Putamen (tissue), 1 donor: ENCODE measurements at regions not wholly inside any gene's neighbourhood (a gene's known extent, or its start where the extent isn't known, plus 50 kb on each side); places are given as distances from the start of the nearest gene placed in this dataset.

ENCODE experiments used
- DNase-seq: peaks from one replicate; pipeline ENCODE4 v3.0.0-alpha.2; 2016; ENCODE audit warnings: low spot score

DNA sequence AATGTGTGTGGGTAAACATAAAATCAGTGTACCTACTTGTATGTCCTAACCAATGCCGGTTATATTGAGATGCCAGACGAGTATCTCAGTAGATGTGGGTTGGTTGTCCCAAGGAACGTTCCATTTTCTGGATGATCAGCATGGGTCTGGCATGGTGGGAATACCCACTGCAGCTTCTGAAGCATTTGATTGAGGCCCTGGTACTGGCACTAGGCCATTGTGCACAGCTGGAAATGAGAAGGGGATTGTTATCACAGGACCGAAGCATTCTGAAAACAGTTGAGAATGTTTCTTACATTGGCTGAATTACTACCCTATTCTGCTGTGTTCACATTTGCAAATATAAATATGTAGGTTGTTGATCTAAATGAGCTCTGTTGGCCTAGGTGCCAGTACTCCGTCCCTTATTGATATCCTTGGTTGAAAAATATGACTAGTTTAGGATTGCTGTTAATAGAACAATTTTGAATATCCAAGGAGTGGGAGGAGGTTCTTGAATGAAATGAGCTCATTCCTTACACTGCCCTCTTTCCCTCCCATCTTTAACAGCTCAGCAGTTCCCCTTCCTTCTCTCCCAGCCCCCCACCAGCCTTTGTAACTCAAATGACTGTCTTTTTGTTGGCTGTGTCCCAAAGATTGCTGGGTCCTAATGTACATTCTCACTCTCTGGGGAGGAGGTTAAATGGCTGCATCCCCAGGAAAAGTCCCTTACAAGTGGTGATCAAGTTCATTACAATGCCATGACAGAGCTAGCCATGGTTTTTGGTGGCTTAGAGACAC is 293.3 kb upstream of the TPM1 start:
- no peak for DNase-seq

GRCh38 chr15:62750471-62750870 is 292.1 kb upstream of the TPM1 start:
- DNase-seq: no peak

DNA sequence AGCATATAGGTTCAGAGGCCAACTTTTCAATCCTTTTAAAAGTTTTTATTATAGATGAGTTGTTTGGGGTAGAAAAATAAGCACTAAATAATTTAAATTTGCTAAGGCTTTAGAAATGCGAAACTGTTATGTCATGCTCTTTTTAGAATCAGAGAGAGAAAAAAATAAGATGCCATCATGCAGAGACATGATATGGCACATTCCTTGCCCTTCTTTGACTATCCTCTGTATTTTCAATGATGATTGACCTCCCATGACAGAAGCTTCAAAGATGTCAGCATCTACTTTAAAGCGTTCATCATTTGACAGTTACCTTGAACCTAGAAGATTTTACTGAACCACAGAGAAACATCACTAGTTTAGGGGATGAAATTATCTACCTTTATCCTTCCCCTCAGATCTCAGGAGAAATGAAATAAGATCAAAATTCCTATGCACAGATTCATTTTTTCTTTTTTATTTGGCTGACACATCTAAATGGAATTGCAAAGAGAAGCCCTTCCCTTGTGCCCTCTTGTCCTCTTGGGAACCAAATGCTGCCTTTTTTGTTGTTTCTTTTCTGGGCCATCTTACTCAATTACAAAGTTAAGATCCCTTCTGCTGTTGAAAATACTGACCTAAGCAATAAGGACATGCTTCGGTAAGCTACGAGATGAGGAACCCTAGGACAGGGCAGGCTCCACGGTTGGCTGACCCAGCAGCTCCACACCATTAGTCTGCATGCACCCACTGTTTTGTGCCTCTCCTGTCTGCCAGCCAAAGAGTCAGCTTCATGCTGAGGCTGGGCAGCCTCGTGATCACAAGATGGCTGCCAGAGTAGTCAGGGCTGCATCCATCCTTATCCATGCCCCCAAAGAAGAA is 289.7 kb upstream of the TPM1 start:
- DNase-seq: no peak

DNA sequence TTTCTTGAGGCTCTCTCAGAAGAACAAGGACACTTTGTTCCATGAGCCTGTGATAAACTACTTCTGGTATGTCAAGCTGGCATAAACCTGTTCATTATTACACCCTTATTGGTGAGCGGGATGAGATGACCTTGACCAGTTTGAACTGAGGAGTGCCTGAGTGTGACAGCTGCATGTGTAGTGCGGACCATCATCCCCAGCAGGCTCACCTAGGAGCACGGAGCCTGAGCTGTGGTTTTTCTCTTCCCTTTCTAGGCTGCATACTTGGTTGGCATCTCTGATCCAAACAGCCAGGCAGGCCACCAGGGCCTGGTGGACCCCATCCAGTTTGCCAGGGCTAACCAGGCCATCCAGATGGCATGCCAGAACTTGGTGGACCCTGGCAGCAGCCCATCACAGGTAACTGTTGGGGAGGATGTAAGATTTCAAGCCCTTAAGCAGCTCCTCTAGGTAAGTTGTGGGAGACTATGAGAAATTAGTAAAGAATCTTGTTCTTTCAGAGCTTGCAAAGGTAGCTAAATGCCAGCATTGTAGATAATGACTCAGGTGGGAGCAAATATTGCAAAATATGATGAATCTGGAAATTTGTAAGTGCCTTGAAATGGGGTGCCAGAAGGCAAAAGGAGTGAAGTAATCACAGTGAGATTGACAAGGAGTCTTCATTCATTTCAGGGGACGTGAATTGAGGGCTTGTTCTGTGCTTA is 288.9 kb upstream of the TPM1 start:
- DNase-seq: no peak

- no peak for DNase-seq
Measured at GRCh38 chr15:62756326-62756994, 286.1 kb upstream of the TPM1 start.

- DNase-seq: no peak
Measured at GRCh38 chr15:62756995-62757360, 285.6 kb upstream of the TPM1 start.

DNA sequence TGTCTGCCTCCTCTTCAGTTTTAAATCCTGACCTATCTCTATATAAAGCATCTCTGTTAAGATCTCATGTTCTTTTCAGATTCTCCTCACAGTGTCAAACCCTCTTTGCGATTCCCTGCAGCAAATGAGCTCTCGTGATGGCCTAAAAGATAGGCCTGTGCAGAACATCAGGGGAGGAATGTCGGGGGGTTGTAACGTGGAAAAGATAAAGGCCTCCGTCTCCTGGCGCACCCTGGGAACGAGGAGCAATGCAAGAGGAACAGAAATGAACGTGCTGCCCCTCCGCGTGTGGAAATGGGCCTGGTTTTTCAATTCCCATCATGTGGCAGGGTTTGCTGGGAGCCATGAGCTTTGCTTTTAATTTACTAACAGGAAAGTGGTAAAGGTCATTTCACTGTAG is 285.0 kb upstream of the TPM1 start:
- DNase-seq: no peak

DNA sequence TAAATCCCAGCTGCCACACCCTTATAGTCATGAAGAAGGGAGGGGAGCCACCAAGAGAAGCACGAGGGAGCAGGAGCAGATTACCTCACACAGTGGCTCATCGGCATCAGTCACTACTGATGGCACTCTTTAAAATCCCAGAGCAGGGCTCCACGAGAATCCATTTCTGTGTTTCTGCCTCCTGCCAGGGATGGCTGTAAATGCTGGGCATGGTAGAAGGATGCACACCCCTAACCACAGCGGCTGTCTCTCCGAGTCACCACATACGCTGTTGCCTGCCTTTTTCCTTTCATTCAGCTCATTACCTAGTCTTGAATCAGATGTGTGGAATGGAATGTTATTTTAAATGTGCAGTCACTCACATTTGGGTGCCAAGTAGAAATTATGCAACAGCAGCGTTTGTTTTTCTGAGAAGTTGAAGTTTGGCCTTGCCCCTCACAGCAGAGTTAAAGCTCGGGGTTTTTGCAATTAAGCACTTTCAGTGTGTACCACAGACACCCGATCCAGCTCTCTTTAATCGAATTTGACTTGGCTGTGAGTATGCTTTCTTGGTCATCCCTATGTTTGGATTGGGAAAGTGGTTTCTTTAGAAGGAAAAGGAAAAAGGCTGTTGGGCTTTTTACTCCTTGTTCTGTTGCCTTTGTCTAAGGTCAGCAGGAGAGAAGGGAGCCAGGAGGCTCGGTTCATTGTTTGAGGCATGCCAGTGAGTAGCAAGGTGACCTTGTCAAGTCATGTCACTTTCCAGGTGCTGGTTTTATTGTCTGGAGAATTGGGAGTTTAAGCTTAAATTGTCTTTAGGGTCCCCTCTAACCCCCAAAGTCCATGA is 284.2 kb upstream of the TPM1 start:
- no peak for DNase-seq

DNA sequence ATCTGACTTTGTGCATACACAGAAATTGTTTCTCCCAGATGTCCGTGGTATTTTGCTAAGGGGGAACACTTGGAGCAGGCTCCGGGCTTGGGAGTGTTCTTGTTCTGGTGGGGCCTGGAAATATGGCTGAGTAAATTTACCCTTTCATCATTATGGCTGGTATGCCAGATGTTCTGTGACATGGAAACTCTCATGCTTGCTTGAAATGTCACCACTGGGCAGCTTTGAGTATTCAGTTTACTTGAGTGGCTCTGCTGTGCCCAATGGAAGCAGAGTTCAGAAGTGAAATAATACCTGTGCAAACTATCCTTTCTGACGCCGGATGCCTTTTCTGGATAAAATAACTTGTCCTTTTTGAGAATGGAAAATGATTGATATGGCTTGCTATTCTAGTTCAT is 283.6 kb upstream of the TPM1 start:
- no peak for DNase-seq

- no peak for DNase-seq
Measured at GRCh38 chr15:62760538-62760937, 282.0 kb upstream of the TPM1 start.

GRCh38 chr15:62765916-62766315 is 276.6 kb upstream of the TPM1 start:
- DNase-seq: no peak

GRCh38 chr15:62766599-62766998 is 275.9 kb upstream of the TPM1 start:
- DNase-seq: no peak

- no peak for DNase-seq
Measured at GRCh38 chr15:62769604-62770003, 272.9 kb upstream of the TPM1 start.

DNA sequence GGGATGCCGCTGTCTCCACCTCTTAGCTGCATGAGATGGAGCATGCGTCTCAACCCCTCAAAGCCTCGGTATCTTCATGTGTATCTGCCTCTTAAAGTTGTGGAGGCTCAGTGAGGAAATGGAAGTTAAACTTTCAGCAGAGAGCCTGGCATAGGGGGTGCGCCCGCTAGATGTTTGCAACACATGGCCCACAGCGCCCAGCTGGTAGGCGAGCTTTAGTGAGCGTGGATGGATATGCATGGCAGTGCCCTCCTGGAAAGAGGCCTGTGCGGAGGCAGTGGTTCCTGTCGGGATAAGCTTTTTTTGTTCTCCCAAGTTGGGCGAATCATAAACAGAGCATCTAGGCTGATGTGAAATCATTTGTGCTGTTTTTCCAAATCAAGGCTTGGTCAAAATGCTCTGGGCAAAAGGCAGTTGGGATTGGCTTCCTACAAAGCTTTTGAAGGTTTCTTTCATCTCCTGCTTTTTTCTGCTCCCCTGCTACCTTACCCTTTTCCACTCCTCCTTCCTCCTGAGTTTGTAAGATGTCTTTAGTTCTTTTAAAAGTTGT is 272.4 kb upstream of the TPM1 start:
- no peak for DNase-seq

GRCh38 chr15:62770752-62771151 is 271.8 kb upstream of the TPM1 start:
- no peak for DNase-seq

DNA sequence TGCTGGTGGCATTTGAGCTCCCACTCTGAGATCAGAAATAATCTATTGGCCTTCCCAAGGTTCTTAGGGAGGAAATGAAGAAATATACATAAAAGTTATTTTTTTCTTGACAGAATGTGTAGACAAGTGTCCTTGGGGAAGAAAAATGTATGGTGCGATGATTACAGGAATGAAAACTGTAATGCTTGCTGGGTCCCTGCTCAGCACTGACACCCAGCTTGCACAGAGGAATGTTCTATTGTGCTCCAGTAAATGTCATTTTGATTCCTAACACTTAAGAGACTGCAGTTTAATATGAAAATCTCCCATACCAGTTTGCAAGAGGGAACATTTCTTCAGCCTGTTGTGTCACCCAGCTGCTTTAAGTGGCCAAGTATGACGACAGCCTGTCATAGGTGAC is 271.3 kb upstream of the TPM1 start:
- no peak for DNase-seq

GRCh38 chr15:62773369-62774165 is 269.0 kb upstream of the TPM1 start:
- DNase-seq: no peak

DNA sequence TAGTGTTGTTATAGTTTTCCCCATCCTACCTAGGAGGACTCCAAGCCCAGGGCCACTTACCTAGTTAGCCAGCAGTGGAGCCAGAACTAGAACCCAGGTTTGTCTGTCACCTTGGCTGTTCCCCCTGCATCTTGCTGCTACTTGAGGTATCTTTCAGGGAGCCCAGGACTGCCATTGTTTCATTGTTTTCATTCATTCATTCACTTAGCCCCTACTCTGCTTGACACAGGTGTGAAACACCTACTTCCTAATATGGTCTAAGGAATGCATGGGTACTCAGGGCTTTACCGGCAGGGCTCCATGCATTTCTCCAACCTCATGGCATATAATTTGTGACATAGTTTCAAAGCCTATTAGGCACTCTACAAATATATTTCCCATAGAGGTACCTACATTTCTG is 266.6 kb upstream of the TPM1 start:
- no peak for DNase-seq

DNA sequence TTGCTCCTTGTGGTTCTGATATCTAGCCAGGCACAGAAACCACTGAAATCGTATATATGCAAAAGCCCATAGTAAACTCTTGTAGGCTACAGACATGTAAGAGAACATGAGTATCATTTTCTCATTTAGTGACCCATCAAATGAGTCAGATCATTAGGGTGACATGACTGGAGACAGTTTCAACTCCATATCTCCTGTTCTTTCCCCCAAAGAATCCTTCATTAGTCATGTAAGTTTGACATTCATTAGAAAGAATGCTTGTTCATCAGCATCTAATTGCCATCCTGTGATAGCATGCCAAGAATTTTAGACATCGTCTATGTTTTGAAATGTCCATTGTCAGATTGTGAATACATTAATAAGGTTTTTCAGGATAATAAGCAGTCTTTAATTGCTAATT is 264.9 kb upstream of the TPM1 start:
- no peak for DNase-seq

- no peak for DNase-seq
Measured at GRCh38 chr15:62779036-62779770, 263.3 kb upstream of the TPM1 start.
